Fibroblast of the aortic adventitia (primary cell): ENCODE measurements at regions not wholly inside any gene's neighbourhood (a gene's known extent, or its start where the extent isn't known, plus 50 kb on each side); places are given as distances from the start of the nearest gene placed in this dataset.

Experiments used
- DNase-seq: peaks from one replicate; pipeline ENCODE4 v3.0.0-alpha.2; 2010; ENCODE audit warnings: low read depth
- H3K4me3 ChIP-seq: 2 replicates; pipeline ENCODE4 v1.5.1; 2011; ENCODE audit warnings: low read depth, mild to moderate bottlenecking, control low read depth, low read length, moderate library complexity
- TF ChIP-seq, protein P1 (sequence below): IDR thresholded peaks from 2 replicates; pipeline ENCODE4 v1.5.1; 2011; ENCODE audit warnings: mild to moderate bottlenecking, low read length, control low read depth, inconsistent platforms; ENCODE audit not compliant: insufficient read depth

DNA sequence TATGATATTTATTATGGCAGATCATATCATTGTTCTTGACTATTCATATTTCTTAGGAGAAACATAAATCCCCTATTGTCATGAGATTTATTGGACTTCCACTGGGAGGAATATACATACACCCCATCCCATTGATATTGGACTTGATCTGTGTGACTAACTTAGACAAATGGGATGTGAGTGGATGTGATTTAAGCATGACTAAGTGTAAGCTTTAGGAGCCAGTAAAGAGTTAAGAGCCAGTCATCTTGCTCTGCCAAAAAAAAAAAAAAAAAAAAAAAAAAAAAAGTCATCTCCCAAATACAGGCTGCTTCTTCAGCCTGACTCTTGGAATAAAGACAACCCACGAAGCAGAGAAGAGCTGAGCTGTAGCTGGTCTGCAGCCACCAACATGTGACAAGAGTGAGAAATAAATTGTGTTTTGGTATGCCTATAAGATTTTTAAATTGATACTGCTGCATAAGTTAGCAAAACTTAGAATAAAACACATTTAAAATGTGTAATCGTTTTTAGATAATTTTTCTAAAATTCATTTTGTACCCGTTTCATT is 595.0 kb upstream of the LRRC4C start:
- H3K4me3 ChIP-seq, result no peak overlapping the region
- DNase-seq, result no peak
- TF ChIP-seq, protein P1, sequence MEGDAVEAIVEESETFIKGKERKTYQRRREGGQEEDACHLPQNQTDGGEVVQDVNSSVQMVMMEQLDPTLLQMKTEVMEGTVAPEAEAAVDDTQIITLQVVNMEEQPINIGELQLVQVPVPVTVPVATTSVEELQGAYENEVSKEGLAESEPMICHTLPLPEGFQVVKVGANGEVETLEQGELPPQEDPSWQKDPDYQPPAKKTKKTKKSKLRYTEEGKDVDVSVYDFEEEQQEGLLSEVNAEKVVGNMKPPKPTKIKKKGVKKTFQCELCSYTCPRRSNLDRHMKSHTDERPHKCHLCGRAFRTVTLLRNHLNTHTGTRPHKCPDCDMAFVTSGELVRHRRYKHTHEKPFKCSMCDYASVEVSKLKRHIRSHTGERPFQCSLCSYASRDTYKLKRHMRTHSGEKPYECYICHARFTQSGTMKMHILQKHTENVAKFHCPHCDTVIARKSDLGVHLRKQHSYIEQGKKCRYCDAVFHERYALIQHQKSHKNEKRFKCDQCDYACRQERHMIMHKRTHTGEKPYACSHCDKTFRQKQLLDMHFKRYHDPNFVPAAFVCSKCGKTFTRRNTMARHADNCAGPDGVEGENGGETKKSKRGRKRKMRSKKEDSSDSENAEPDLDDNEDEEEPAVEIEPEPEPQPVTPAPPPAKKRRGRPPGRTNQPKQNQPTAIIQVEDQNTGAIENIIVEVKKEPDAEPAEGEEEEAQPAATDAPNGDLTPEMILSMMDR, result no peak

DNA sequence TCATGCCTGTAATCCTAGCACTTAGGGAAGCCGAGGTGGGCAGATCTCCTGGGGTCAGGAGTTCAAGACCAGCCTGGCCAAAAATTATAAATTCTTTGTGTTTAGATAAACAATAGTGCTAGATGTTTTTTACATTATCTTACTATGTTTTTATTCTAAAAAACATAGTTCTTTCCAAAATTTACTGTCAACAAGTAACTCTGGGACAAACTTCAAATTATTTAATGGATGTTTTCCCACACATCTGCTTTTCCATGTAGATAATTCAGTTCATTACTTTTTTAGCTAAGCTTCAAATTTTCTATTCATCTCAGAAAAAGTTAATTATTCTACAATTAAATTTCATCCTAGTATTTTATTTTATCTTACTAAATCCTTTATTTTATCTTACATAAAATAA is 596.2 kb upstream of the LRRC4C start:
- no peak for DNase-seq
- no peak overlapping the region for H3K4me3 ChIP-seq
- TF ChIP-seq, protein P1, result no peak

DNA sequence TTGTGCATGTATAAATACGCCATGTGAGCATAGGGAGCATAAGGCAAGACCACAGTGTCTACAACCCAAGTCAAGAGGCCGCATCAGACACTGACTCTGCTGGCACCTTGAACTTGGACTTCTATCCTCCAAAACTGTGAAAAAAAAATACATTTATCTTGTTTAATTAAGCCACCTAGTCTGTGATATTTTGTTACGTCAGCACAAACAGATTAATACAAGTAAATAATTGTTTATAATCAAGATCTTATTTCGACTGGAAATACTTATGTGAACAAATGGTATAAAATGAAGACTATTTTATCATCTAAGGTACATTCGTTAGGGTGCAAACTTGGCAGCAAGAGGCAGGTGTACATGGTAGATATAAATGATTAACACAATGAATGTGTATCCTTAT is 599.3 kb upstream of the LRRC4C start:
- TF ChIP-seq, protein P1, result no peak
- no peak for DNase-seq
- H3K4me3 ChIP-seq, result no peak overlapping the region

DNA sequence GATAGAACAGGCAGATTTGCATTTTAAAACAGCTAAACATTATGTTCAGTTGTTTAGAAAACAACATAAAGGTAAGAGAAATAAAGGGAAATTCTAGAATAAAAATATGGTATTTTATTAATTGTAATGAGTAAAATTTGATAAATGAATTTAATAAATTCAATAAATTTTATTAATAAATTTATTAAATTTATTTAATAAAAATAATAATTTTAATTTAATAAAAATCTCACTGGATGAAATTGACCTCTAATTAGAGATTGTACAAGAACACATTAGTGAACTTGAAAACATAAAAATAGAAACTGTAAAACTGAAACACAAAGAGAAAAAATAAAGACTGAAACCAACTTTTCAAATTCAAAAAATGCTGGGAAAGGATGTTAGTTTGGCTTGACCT is 605.7 kb upstream of the LRRC4C start:
- no peak for DNase-seq
- TF ChIP-seq, protein P1, result no peak

DNA sequence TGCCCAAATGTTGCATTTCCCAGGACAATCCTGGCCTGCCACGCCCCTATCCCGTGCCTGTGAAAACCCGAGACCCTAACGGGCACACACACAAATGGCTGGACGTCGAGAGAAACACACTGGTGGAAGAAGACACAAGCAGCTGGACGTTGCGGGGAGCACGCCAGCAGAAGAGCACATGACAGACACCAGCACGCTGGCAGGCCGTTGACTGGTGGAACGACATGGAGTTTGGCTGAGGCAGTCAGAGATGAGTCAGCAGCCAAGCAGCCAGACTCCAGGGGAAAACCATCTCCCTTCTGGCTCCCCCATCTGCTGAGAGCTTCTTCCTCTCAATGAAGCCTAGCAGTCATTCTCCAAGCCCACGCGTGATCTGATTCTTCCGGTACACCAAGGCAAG is 606.7 kb upstream of the LRRC4C start:
- DNase-seq, result no peak
- TF ChIP-seq, protein P1, result no peak
- no peak overlapping the region for H3K4me3 ChIP-seq

More for the DNA sequence above, 605.7 kb upstream of the LRRC4C start:
- H3K4me3 ChIP-seq, result no peak overlapping the region

DNA sequence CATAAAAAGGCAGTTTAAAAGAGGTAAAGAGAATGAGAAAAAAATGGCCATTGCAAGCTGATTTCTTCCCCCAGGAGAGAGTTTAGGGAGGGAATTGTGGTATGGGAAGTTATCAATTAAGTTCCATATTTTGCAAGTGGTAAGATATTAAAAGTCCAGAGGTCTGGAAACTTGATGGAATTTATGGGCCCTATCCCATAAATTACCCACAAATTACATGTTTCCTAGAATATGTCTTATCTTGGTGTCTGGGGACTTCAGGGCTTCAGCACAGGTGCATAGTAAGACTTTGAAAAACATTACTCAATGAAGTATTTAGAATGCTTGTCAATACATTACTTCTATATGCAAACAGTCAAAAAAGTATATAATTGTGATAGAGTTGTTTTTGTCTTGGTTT is 614.9 kb upstream of the LRRC4C start:
- TF ChIP-seq, protein P1, result no peak
- no peak for DNase-seq
- no peak overlapping the region for H3K4me3 ChIP-seq

DNA sequence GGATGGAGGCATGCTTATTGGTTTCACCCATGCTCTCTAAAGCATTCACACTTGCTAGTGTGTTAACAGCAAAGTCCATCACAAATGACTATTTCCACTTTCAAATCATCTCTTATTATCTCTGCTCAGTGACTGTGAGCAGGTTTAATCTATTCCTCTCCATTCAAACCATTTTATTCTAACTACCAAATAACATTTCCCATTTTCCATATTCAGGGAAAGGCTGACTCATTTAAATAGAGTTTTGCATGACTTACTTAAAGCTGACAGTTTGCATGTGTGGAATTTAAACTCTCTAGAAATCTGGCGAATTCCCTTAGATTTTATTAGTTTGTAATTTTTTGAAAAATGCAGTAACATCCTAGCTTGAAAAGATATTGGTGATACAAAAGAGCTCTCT is 615.7 kb upstream of the LRRC4C start:
- no peak overlapping the region for H3K4me3 ChIP-seq
- DNase-seq, result no peak
- TF ChIP-seq, protein P1, result no peak
